HUES48 (cell line): ENCODE measurements at regions not wholly inside any gene's neighbourhood (a gene's known extent, or its start where the extent isn't known, plus 50 kb on each side); places are given as distances from the start of the nearest gene placed in this dataset.

Experiments used
- H3K27ac ChIP-seq: one replicate; pipeline ENCODE4 v1.7.0; 2013; ENCODE audit warnings: low read depth, low read length, inconsistent platforms
- H3K27me3 ChIP-seq: 2 replicates; pipeline ENCODE4 v1.6.1; 2013; ENCODE audit warnings: mild to moderate bottlenecking, low read length; ENCODE audit not compliant: control insufficient read depth, insufficient read depth
- H3K36me3 ChIP-seq: 2 replicates; pipeline ENCODE4 v1.6.1; 2013; ENCODE audit warnings: low read length; ENCODE audit not compliant: control insufficient read depth, insufficient read depth
- H3K4me1 ChIP-seq: 2 replicates; pipeline ENCODE4 v1.6.1; 2013; ENCODE audit warnings: mild to moderate bottlenecking, low read length; ENCODE audit not compliant: control insufficient read depth, insufficient read depth
- H3K4me3 ChIP-seq: 2 replicates; pipeline ENCODE4 v1.5.1; 2013; ENCODE audit warnings: mild to moderate bottlenecking, low read depth, low read length
- H3K9ac ChIP-seq: 2 replicates; pipeline ENCODE4 v1.6.1; 2013; ENCODE audit warnings: mild to moderate bottlenecking, low read depth, low read length, moderate library complexity
- H3K9me3 ChIP-seq: 2 replicates; pipeline ENCODE4 v1.6.1; 2013; ENCODE audit warnings: low read length; ENCODE audit not compliant: control insufficient read depth, insufficient read depth

DNA sequence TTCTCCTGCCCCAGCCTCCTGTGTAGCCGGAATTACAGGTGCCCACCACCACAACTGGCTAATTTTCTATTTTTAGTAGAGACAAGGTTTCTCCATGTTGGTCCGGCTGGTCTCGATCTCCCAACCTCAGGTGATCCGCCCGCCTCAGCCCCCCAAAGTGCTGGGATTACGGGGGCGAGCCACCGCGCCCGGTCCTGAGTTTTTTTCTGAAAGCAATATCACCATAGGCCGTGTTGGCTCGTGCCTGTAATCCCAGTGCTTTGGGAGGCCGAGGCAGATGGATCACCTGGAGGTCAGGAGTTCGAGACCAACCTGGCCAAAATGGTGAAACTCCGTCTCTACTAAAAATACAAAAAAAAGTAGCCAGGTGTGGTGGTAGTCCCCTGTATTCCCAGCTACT is 136.3 kb upstream of the TECRL start:
- H3K36me3 ChIP-seq = no peaks in the 10 kb centered on the region
- no peaks in the 10 kb centered on the region for H3K4me1 ChIP-seq
- H3K9me3 ChIP-seq = no peaks in the 10 kb centered on the region
- H3K27ac ChIP-seq = no peak overlapping the region
- H3K27me3 ChIP-seq = no peaks in the 10 kb centered on the region
- no peak overlapping the region for H3K4me3 ChIP-seq
- H3K9ac ChIP-seq = no peak overlapping the region

- Histone ChIP-seq H3K9ac (no peak overlapping the region), H3K4me3 (no peak overlapping the region), H3K4me1 (no peaks in the 10 kb centered on the region), H3K27ac (no peak overlapping the region), H3K36me3 (no peaks in the 10 kb centered on the region), H3K9me3 (no peaks in the 10 kb centered on the region), H3K27me3 (no peaks in the 10 kb centered on the region)
Measured at GRCh38 chr4:64539234-64539849, 130.1 kb upstream of the TECRL start.

DNA sequence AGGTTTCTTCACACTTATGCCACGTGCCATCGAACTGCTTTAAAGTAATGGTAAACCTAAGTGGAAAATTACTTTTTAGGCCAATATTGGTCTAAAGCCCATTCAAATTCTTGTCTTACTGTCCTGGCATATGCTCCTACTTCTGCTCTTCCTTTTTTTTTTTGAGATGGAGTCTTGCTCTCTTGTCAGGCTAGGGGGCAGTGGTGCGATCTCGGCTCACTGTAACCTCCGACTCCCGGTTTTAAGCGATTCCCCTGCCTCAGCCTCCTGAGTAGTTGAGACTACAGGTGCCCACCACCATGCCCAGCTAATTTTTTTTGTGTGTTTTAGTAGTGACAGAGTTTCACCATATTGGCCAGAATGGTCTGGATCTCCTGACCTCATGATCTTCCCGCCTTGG is 129.0 kb upstream of the TECRL start:
- H3K36me3 ChIP-seq = no peaks in the 10 kb centered on the region
- no peak overlapping the region for H3K9ac ChIP-seq
- H3K9me3 ChIP-seq = no peaks in the 10 kb centered on the region
- H3K27me3 ChIP-seq = no peaks in the 10 kb centered on the region
- no peak overlapping the region for H3K4me3 ChIP-seq
- no peak overlapping the region for H3K27ac ChIP-seq
- H3K4me1 ChIP-seq = no peaks in the 10 kb centered on the region

GRCh38 chr4:64533637-64534036 is 124.4 kb upstream of the TECRL start:
- H3K27me3 ChIP-seq = no peaks in the 10 kb centered on the region

GRCh38 chr4:64533159-64533558 is 123.9 kb upstream of the TECRL start:
- no peaks in the 10 kb centered on the region for H3K4me1 ChIP-seq
- H3K9me3 ChIP-seq = no peaks in the 10 kb centered on the region
- no peak overlapping the region for H3K4me3 ChIP-seq
- no peak overlapping the region for H3K27ac ChIP-seq
- no peaks in the 10 kb centered on the region for H3K27me3 ChIP-seq
- H3K36me3 ChIP-seq = no peaks in the 10 kb centered on the region
- H3K9ac ChIP-seq = no peak overlapping the region

More at GRCh38 chr4:64533637-64534036, 124.4 kb upstream of the TECRL start:
- Histone ChIP-seq H3K27ac (no peak overlapping the region), H3K9me3 (no peaks in the 10 kb centered on the region), H3K4me1 (no peaks in the 10 kb centered on the region), H3K36me3 (no peaks in the 10 kb centered on the region), H3K9ac (no peak overlapping the region), H3K4me3 (no peak overlapping the region)

- no peak overlapping the region for H3K27ac ChIP-seq
- no peaks in the 10 kb centered on the region for H3K27me3 ChIP-seq
- H3K36me3 ChIP-seq = no peaks in the 10 kb centered on the region
- no peaks in the 10 kb centered on the region for H3K9me3 ChIP-seq
- no peak overlapping the region for H3K9ac ChIP-seq
- peaks cover 13% of the 10 kb centered on the region; the same call in 1 of the 2 replicates for H3K4me1 ChIP-seq
- H3K4me3 ChIP-seq = no peak overlapping the region
Measured at GRCh38 chr4:64520421-64520820, 111.2 kb upstream of the TECRL start.

GRCh38 chr4:64518600-64518999 is 109.3 kb upstream of the TECRL start:
- H3K4me3 ChIP-seq = no peak overlapping the region
- H3K9me3 ChIP-seq = no peaks in the 10 kb centered on the region
- H3K4me1 ChIP-seq = peaks cover 13% of the 10 kb centered on the region; the same call in 1 of the 2 replicates
- no peak overlapping the region for H3K27ac ChIP-seq
- no peaks in the 10 kb centered on the region for H3K27me3 ChIP-seq
- H3K36me3 ChIP-seq = no peaks in the 10 kb centered on the region
- H3K9ac ChIP-seq = no peak overlapping the region

- H3K4me3 ChIP-seq = no peak overlapping the region
- no peak overlapping the region for H3K9ac ChIP-seq
- no peaks in the 10 kb centered on the region for H3K36me3 ChIP-seq
- H3K9me3 ChIP-seq = no peaks in the 10 kb centered on the region
- no peak overlapping the region for H3K27ac ChIP-seq
- H3K4me1 ChIP-seq = peaks cover 13% of the 10 kb centered on the region; the same call in 1 of the 2 replicates
- H3K27me3 ChIP-seq = no peaks in the 10 kb centered on the region
Measured at GRCh38 chr4:64516176-64516575, 106.9 kb upstream of the TECRL start.

GRCh38 chr4:64508089-64508488 is 98.8 kb upstream of the TECRL start:
- Histone ChIP-seq H3K4me1 (no peaks in the 10 kb centered on the region), H3K27ac (no peak overlapping the region)

GRCh38 chr4:64503945-64504675 is 94.9 kb upstream of the TECRL start:
- H3K9me3 ChIP-seq = no peaks in the 10 kb centered on the region
- H3K27ac ChIP-seq = no peak overlapping the region
- H3K36me3 ChIP-seq = no peaks in the 10 kb centered on the region
- H3K9ac ChIP-seq = no peak overlapping the region
- no peaks in the 10 kb centered on the region for H3K4me1 ChIP-seq
- H3K4me3 ChIP-seq = no peak overlapping the region
- H3K27me3 ChIP-seq = no peaks in the 10 kb centered on the region

More at GRCh38 chr4:64508089-64508488, 98.8 kb upstream of the TECRL start:
- no peaks in the 10 kb centered on the region for H3K27me3 ChIP-seq
- no peaks in the 10 kb centered on the region for H3K36me3 ChIP-seq
- no peak overlapping the region for H3K4me3 ChIP-seq
- no peaks in the 10 kb centered on the region for H3K9me3 ChIP-seq
- H3K9ac ChIP-seq = no peak overlapping the region

DNA sequence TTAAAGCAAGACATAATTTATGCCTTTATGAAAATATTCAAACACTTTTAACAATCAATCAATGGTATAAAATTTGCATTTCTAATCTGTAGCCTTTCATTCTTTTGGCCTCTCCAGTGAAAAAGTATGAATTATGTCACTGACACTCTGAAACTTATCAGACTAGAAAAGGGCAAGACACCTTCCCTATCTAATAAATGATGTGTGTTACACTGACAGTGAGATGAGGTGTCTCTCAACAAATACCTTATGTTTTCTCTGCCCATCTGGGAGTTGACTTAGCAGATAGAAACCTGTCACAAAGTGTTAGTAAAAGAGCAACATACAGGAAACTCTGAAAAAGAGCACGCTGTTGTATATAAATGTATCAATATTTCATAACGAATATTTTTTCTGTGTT is 94.2 kb upstream of the TECRL start:
- Histone ChIP-seq H3K4me1 (no peaks in the 10 kb centered on the region), H3K36me3 (no peaks in the 10 kb centered on the region), H3K4me3 (no peak overlapping the region), H3K9me3 (no peaks in the 10 kb centered on the region), H3K27ac (no peak overlapping the region), H3K9ac (no peak overlapping the region), H3K27me3 (no peaks in the 10 kb centered on the region)
